AG09319 (cell line): ENCODE measurements at regions not wholly inside any gene's neighbourhood (a gene's known extent, or its start where the extent isn't known, plus 50 kb on each side); places are given as distances from the start of the nearest gene placed in this dataset.

Source experiments
- DNase-seq: peaks from one replicate; pipeline ENCODE4 v3.0.0-alpha.2; 2010; ENCODE audit warnings: low read depth; ENCODE audit errors: extremely low read depth
- CTCF ChIP-seq: IDR thresholded peaks from 2 replicates; pipeline ENCODE4 v1.5.1; 2011; ENCODE audit warnings: low read depth, mild to moderate bottlenecking, inconsistent platforms, low read length, moderate library complexity

- DNase-seq, result no peak
- no peak for TF ChIP-seq CTCF
These were observed 341.8 kb upstream of the ZFP64 start for GRCh38 chr20:52533401-52533800.

GRCh38 chr20:52532674-52533073 is 341.1 kb upstream of the ZFP64 start:
- no peak for DNase-seq
- TF ChIP-seq CTCF, result no peak

GRCh38 chr20:52530571-52530970 is 339.0 kb upstream of the ZFP64 start:
- no peak for TF ChIP-seq CTCF
- no peak for DNase-seq

GRCh38 chr20:52529826-52530225 is 338.2 kb upstream of the ZFP64 start:
- TF ChIP-seq CTCF, result no peak
- no peak for DNase-seq

GRCh38 chr20:52524861-52525260 is 333.3 kb upstream of the ZFP64 start:
- no peak for TF ChIP-seq CTCF
- DNase-seq, result no peak

GRCh38 chr20:52518735-52519134 is 327.2 kb upstream of the ZFP64 start:
- no peak for TF ChIP-seq CTCF
- DNase-seq, result no peak

GRCh38 chr20:52515877-52516276 is 324.3 kb upstream of the ZFP64 start:
- DNase-seq, result no peak
- no peak for TF ChIP-seq CTCF
